Mesendoderm (in vitro differentiated cells): ENCODE measurements at regions not wholly inside any gene's neighbourhood (a gene's known extent, or its start where the extent isn't known, plus 50 kb on each side); places are given as distances from the start of the nearest gene placed in this dataset.

Experiments
- DNase-seq: peaks from one replicate; pipeline ENCODE4 v3.0.0; 2013
- H2AK5ac ChIP-seq: 2 replicates; pipeline ENCODE4 v1.6.1; 2013; ENCODE audit warnings: low read length, inconsistent platforms
- H2BK120ac ChIP-seq: 2 replicates; pipeline ENCODE4 v1.6.1; 2013; ENCODE audit warnings: low read depth, mild to moderate bottlenecking, low read length, moderate library complexity, mixed read lengths
- H2BK15ac ChIP-seq: replicated peaks from 2 replicates; pipeline ENCODE4 v1.6.1; 2013; ENCODE audit warnings: low read depth, mild to moderate bottlenecking, moderate library complexity
- H2BK5ac ChIP-seq: 2 replicates; pipeline ENCODE4 v1.6.1; 2013; ENCODE audit warnings: low read length, inconsistent platforms
- H3K18ac ChIP-seq: 2 replicates; pipeline ENCODE4 v1.6.1; 2013; ENCODE audit warnings: mild to moderate bottlenecking, low read length, mixed read lengths
- H3K23ac ChIP-seq: one replicate; pipeline ENCODE4 v1.6.1; 2013; ENCODE audit warnings: low read length
- H3K27ac ChIP-seq: 2 replicates; pipeline ENCODE4 v1.5.1; 2013; ENCODE audit warnings: low read depth, mild to moderate bottlenecking, inconsistent platforms, low read length, moderate library complexity
- H3K27me3 ChIP-seq: 2 replicates; pipeline ENCODE4 v1.6.1; 2013; ENCODE audit warnings: low read length, control low read depth, mild to moderate bottlenecking, inconsistent platforms; ENCODE audit not compliant: insufficient read depth, poor library complexity
- H3K36me3 ChIP-seq: 2 replicates; pipeline ENCODE4 v1.6.1; 2013; ENCODE audit warnings: low read length, inconsistent platforms; ENCODE audit not compliant: control insufficient read depth, insufficient read depth
- H3K4ac ChIP-seq: one replicate; pipeline ENCODE4 v1.6.1; 2013; ENCODE audit warnings: low read depth, mild to moderate bottlenecking, low read length, moderate library complexity
- H3K4me1 ChIP-seq: 2 replicates; pipeline ENCODE4 v1.6.1; 2013; ENCODE audit warnings: low read depth, low read length, inconsistent platforms; ENCODE audit not compliant: control insufficient read depth
- H3K4me2 ChIP-seq: 2 replicates; pipeline ENCODE4 v1.6.1; 2013; ENCODE audit warnings: low read length
- H3K4me3 ChIP-seq: 2 replicates; pipeline ENCODE4 v1.5.1; 2013; ENCODE audit warnings: mild to moderate bottlenecking, low read length
- H3K56ac ChIP-seq: one replicate; pipeline ENCODE4 v1.6.1; 2013; ENCODE audit warnings: low read length
- H3K79me1 ChIP-seq: 2 replicates; pipeline ENCODE4 v1.6.1; 2013; ENCODE audit warnings: low read length, inconsistent platforms
- H3K79me2 ChIP-seq: 2 replicates; pipeline ENCODE4 v1.6.1; 2013; ENCODE audit warnings: mild to moderate bottlenecking, low read length; ENCODE audit not compliant: control insufficient read depth, insufficient read depth
- H3K9ac ChIP-seq: 2 replicates; pipeline ENCODE4 v1.6.1; 2013; ENCODE audit warnings: low read length, inconsistent platforms
- H4K5ac ChIP-seq: one replicate; pipeline ENCODE4 v1.6.1; 2013; ENCODE audit warnings: low read length
- H4K8ac ChIP-seq: one replicate; pipeline ENCODE4 v1.6.1; 2013; ENCODE audit warnings: low read depth, mild to moderate bottlenecking, control low read depth, low read length, moderate library complexity
- WGBS: extraction: QIAGEN DNeasy Blood & Tissue Kit; methylation state at CpG from one replicate; pipeline ENCODE4 v1.1.7; 2013; ENCODE audit warnings: low lambda C conversion rate, missing lambda C conversion rate; ENCODE audit not compliant: insufficient coverage; ENCODE audit errors: extremely low coverage; 5-methylcytosine and 5-hydroxymethylcytosine counted together

DNA sequence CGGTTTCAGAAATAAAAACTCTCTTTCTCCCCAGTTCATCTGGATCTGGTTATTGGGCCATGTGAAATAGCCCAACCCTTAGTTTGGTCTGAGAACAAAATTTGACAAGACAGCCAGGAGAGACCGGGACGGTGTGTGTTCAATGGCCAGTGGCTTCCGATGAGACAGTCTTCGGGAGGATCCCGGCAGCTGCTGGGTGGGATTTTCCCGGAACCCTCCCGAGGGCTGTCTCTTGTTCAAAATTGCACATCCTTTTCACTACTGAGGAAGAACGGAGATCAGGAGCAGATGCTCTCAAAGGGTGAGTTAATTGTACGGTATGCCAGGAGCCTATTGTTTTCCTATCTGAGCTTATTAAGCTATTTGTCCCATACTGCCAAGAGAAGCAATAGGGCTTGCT is 166.5 kb downstream of the PRR32 start:
- Histone ChIP-seq H3K27me3 (no peaks in the 10 kb centered on the region), H3K4me1 (no peaks in the 10 kb centered on the region), H2AK5ac (no peak overlapping the region), H2BK120ac (no peak overlapping the region), H3K4ac (no peak overlapping the region), H3K79me2 (no peaks in the 10 kb centered on the region), H3K18ac (no peak overlapping the region), H3K27ac (no peak overlapping the region), H3K9ac (no peak overlapping the region), H3K36me3 (no peaks in the 10 kb centered on the region), H3K4me3 (no peak overlapping the region), H3K79me1 (no peaks in the 10 kb centered on the region), H4K8ac (no peak overlapping the region), H3K4me2 (no peak overlapping the region), H2BK15ac (no peak overlapping the region), H3K56ac (no peak overlapping the region), H2BK5ac (no peak overlapping the region), H4K5ac (no peak overlapping the region), H3K23ac (no peak overlapping the region)
- WGBS = no CpG with 5 or more reads among the region's 10 CpGs
- DNase-seq = no peak

DNA sequence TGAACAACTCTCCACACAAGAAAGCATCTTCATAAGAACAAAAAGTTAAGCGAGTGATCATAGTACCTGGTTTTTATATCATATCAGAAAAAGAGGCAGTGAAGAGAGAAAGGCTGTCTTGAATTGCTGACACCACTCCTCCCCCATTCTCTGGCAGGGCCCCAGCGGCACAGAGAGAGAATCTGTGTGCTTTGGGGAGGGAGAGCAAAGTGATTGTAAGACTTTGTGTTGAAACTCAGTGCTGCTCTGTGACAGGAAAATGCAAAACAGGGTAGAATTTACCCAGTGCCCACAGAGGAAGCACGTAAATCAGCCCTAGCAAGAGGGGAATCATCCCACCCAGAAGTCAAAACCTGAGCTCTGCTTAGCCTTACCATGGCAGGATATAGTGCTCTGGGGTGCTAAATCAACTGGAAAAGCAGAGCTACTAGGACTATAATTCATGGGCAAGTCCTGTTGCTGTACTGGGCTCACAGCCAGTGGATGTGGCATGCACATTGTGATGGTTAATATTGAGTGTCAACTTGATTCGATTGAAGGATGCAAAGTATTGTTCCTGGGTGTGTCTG is 174.6 kb downstream of the PRR32 start:
- Histone ChIP-seq H3K18ac (no peak overlapping the region), H3K4me1 (no peaks in the 10 kb centered on the region), H3K56ac (no peak overlapping the region), H4K8ac (no peak overlapping the region), H2AK5ac (no peak overlapping the region), H3K9ac (no peak overlapping the region), H3K4me2 (no peak overlapping the region), H3K79me2 (no peaks in the 10 kb centered on the region), H3K4ac (no peak overlapping the region), H3K79me1 (no peaks in the 10 kb centered on the region), H3K4me3 (no peak overlapping the region), H3K27me3 (no peaks in the 10 kb centered on the region), H3K23ac (no peak overlapping the region), H2BK5ac (no peak overlapping the region), H2BK15ac (no peak overlapping the region), H4K5ac (no peak overlapping the region), H3K36me3 (no peaks in the 10 kb centered on the region), H2BK120ac (no peak overlapping the region), H3K27ac (no peak overlapping the region)
- DNase-seq = no peak
- no CpG with 5 or more reads among the region's 4 CpGs for WGBS

DNA sequence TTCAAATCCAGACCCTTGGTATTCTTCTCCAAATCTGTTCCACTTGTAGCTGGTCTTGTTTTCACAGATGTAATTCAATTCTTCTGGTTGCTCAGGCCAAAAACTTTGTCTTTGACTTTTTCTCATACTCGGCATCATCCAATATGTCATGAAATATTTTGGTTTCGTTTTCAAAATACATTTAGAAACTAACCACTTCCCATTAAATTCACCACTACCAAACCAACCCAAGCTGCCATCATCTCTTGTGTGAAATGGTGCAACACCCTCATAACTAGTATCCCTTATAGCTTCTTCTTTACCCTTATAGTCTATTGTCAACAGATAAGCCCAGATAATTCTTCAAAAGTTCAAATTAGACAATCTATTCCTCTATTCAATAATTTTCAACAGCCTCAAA is 192.1 kb downstream of the PRR32 start:
- no peak overlapping the region for H3K9ac ChIP-seq
- H2BK5ac ChIP-seq = no peak overlapping the region
- H3K79me2 ChIP-seq = no peaks in the 10 kb centered on the region
- no peaks in the 10 kb centered on the region for H3K36me3 ChIP-seq
- H3K27ac ChIP-seq = no peak overlapping the region
- no peak overlapping the region for H3K56ac ChIP-seq
- no peak overlapping the region for H3K4me2 ChIP-seq
- no peak overlapping the region for H3K4me3 ChIP-seq
- WGBS = no CpG with 5 or more reads among the region's 2 CpGs
- H2AK5ac ChIP-seq = no peak overlapping the region
- no peaks in the 10 kb centered on the region for H3K27me3 ChIP-seq
- H3K23ac ChIP-seq = no peak overlapping the region
- H4K5ac ChIP-seq = no peak overlapping the region
- no peak overlapping the region for H3K18ac ChIP-seq
- no peak overlapping the region for H2BK120ac ChIP-seq
- H4K8ac ChIP-seq = no peak overlapping the region
- H2BK15ac ChIP-seq = no peak overlapping the region
- no peak overlapping the region for H3K4ac ChIP-seq
- no peaks in the 10 kb centered on the region for H3K79me1 ChIP-seq
- H3K4me1 ChIP-seq = no peaks in the 10 kb centered on the region
- DNase-seq = no peak

DNA sequence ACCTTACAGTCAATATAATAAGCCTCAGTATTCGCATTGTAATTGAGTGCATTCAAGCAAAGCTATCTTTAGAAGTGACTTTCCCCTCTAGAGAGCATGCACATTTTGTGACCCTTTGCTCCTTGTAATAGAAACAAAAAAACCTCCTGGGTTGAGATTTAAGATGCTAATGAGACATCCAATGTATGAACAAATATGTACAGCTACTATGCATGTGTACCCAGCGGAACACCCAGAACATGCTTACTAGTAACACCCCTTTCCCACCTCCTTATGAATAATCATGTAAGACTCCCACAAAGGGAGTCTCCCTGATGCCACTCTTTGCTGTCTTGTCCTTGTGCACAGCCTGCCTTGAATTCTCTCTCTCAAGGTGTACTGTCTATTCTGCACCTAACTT is 205.5 kb downstream of the PRR32 start:
- no peak overlapping the region for H2AK5ac ChIP-seq
- no CpG with 5 or more reads among the region's 2 CpGs for WGBS

DNA sequence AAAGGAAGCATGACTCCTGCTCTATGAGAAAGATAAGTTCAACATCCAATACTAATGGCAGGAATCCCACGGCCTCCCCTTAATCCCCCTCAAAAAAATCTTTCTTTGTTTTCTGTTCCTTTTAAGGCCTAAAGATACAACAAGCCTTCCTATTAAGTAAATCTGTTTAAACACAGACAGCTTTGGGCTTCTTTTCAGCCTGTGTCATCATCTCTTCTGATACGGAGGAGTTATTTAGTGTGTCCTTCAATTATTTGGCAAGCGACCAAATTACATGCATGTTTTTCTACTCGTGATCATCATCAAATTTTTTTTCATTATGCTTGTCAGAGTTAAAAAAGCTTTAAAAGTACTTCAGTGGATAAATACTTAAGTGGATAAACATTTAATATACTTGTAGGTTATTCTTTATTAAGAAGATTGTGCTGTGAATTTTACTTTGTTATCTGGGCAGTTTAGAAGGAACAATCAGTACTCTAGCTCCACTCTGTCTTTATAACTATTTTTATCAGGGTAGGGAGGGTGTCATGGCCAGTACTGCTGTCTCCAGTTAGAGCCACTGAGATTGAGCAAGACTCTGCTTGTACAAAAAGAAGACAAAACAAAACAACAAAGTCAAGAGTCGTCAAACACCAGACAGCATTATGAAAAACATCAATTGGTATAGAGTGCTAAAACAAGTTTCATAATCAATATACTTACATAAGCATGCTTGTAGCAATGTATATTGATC is 210.7 kb downstream of the PRR32 start:
- Histone ChIP-seq H3K9ac (no peak overlapping the region), H2BK120ac (no peak overlapping the region), H3K27ac (no peak overlapping the region), H3K4ac (no peak overlapping the region), H3K79me2 (no peaks in the 10 kb centered on the region), H2BK15ac (no peak overlapping the region), H3K4me3 (no peak overlapping the region), H4K5ac (no peak overlapping the region), H3K27me3 (no peaks in the 10 kb centered on the region), H4K8ac (no peak overlapping the region), H3K23ac (no peak overlapping the region), H3K36me3 (no peaks in the 10 kb centered on the region), H2BK5ac (no peak overlapping the region), H3K4me2 (no peak overlapping the region), H2AK5ac (no peak overlapping the region), H3K4me1 (no peaks in the 10 kb centered on the region), H3K56ac (no peak overlapping the region), H3K79me1 (no peaks in the 10 kb centered on the region), H3K18ac (no peak overlapping the region)
- no peak for DNase-seq
- WGBS = no CpG with 5 or more reads among the region's 5 CpGs

More for the DNA sequence above, 205.5 kb downstream of the PRR32 start:
- Histone ChIP-seq H2BK15ac (no peak overlapping the region), H2BK120ac (no peak overlapping the region), H3K27ac (no peak overlapping the region), H4K8ac (no peak overlapping the region), H3K4me1 (no peaks in the 10 kb centered on the region), H4K5ac (no peak overlapping the region), H3K9ac (no peak overlapping the region), H3K27me3 (no peaks in the 10 kb centered on the region), H3K79me1 (no peaks in the 10 kb centered on the region), H3K36me3 (no peaks in the 10 kb centered on the region), H3K4me3 (no peak overlapping the region), H3K18ac (no peak overlapping the region), H3K23ac (no peak overlapping the region), H2BK5ac (no peak overlapping the region), H3K56ac (no peak overlapping the region), H3K4me2 (no peak overlapping the region), H3K4ac (no peak overlapping the region), H3K79me2 (no peaks in the 10 kb centered on the region)
- no peak for DNase-seq

DNA sequence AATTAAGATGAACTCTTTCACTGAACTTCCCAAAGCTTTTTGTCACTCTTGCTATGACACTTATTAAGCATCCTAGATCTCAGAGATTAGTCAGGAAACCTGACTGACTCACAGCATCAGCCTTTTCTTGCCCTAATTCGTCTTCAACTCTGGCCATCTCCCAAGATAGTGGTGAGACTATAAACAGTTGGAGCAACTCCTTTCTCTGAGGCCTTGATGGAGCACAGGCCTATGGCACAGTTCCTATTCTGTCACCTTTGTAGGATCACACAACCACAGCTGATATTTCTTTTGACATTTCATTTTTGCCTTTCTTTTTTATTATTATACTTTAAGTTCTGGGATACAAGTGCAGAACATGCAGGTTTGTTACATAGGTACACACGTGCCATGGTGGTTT is 217.6 kb downstream of the PRR32 start:
- WGBS = no CpG with 5 or more reads among the region's 2 CpGs
- no peak overlapping the region for H3K4me2 ChIP-seq

More for the DNA sequence above, 217.6 kb downstream of the PRR32 start:
- Histone ChIP-seq H3K27me3 (no peaks in the 10 kb centered on the region), H4K8ac (no peak overlapping the region), H2AK5ac (no peak overlapping the region), H3K56ac (no peak overlapping the region), H3K9ac (no peak overlapping the region), H3K4me3 (no peak overlapping the region), H3K79me2 (no peaks in the 10 kb centered on the region), H2BK120ac (no peak overlapping the region), H2BK5ac (no peak overlapping the region), H3K18ac (no peak overlapping the region), H2BK15ac (no peak overlapping the region), H3K4ac (peak overlapping the region; percentile 16), H3K36me3 (no peaks in the 10 kb centered on the region), H3K23ac (no peak overlapping the region), H3K79me1 (no peaks in the 10 kb centered on the region), H4K5ac (no peak overlapping the region), H3K4me1 (no peaks in the 10 kb centered on the region), H3K27ac (no peak overlapping the region)
- DNase-seq = no peak
